HEK293T (cell line): ENCODE measurements at regions not wholly inside any gene's neighbourhood (a gene's known extent, or its start where the extent isn't known, plus 50 kb on each side); places are given as distances from the start of the nearest gene placed in this dataset.

Source experiments
- CTCF ChIA-PET: fragments of 350-600 bp; formaldehyde crosslinking; extraction: SDS; loops from one replicate; lab custom pipeline; 2021; ENCODE audit warnings: antibody characterized with exemption, inconsistent platforms; lab: Yijun Ruan, JAX
- POLR2A ChIA-PET: fragments of 350-600 bp; formaldehyde crosslinking; extraction: SDS; loops from one replicate; lab custom pipeline; 2020; ENCODE audit warnings: antibody characterized with exemption, inconsistent platforms; lab: Yijun Ruan, JAX
- DNase-seq: peaks from one replicate; pipeline ENCODE4 v3.0.0; 2012; ENCODE audit warnings: mixed read lengths; ENCODE audit errors: extremely low spot score
- ARNT ChIP-seq: fragments of 450-650 bp; IDR thresholded peaks from 2 replicates; pipeline ENCODE4 v1.6.1; 2017; ENCODE audit warnings: mild to moderate bottlenecking
- BHLHE40 ChIP-seq: fragments of 450-650 bp; IDR thresholded peaks from 2 replicates; pipeline ENCODE4 v1.6.1; 2016; ENCODE audit warnings: mild to moderate bottlenecking, moderate library complexity, borderline replicate concordance
- CTBP1 ChIP-seq: fragments of 450-650 bp; IDR thresholded peaks from 2 replicates; pipeline ENCODE4 v1.6.1; 2016; ENCODE audit warnings: borderline replicate concordance
- ELF4 ChIP-seq: fragments of 450-650 bp; IDR thresholded peaks from 2 replicates; pipeline ENCODE4 v1.6.1; 2017; ENCODE audit warnings: antibody characterized with exemption
- FOXA1 ChIP-seq: fragments of 450-650 bp; IDR thresholded peaks from 2 replicates; pipeline ENCODE4 v1.6.1; 2016; ENCODE audit warnings: mild to moderate bottlenecking
- FOXM1 ChIP-seq: fragments of 450-650 bp; IDR thresholded peaks from 2 replicates; pipeline ENCODE4 v1.6.1; 2017; ENCODE audit warnings: mild to moderate bottlenecking, borderline replicate concordance
- HDGF ChIP-seq: fragments of 450-650 bp; IDR thresholded peaks from 2 replicates; pipeline ENCODE4 v1.6.1; 2017; ENCODE audit warnings: antibody characterized with exemption, borderline replicate concordance
- L3MBTL2 ChIP-seq: fragments of 450-650 bp; conservative IDR thresholded peaks from 2 replicates; pipeline ENCODE4 v1.6.1; 2016; ENCODE audit warnings: mild to moderate bottlenecking
- LEF1 ChIP-seq: fragments of 450-650 bp; IDR thresholded peaks from 2 replicates; pipeline ENCODE4 v1.6.1; 2017; ENCODE audit warnings: mild to moderate bottlenecking, borderline replicate concordance
- PKNOX1 ChIP-seq: fragments of 450-650 bp; IDR thresholded peaks from 2 replicates; pipeline ENCODE4 v1.6.1; 2016
- SP1 ChIP-seq: fragments of 450-650 bp; IDR thresholded peaks from 2 replicates; pipeline ENCODE4 v1.6.1; 2017
- ZNF384 ChIP-seq: fragments of 450-650 bp; IDR thresholded peaks from 2 replicates; pipeline ENCODE4 v1.6.1; 2016

- POLR2A ChIA-PET, result no interaction called here
Measured at GRCh38 chr6:63140692-63141318, 70.5 kb upstream of the FKBP1C start.

GRCh38 chr6:63149730-63150129 lies 61.5 kb upstream of the FKBP1C start:
- POLR2A ChIA-PET, result no interaction called here
- CTCF ChIA-PET, result no interaction called here
- TF ChIP-seq ZNF384 (no peak), SP1 (no peak), BHLHE40 (no peak), ELF4 (no peak), L3MBTL2 (no peak), LEF1 (no peak)
- no peak for DNase-seq

More at GRCh38 chr6:63140692-63141318, 70.5 kb upstream of the FKBP1C start:
- TF ChIP-seq FOXA1 (no peak), ELF4 (no peak), LEF1 (no peak), CTBP1 (no peak)
- DNase-seq, result no peak
- CTCF ChIA-PET, result no interaction called here

- CTCF ChIA-PET, result no interaction called here
- POLR2A ChIA-PET, result no interaction called here
- no peak for DNase-seq
- TF ChIP-seq PKNOX1 (no peak), L3MBTL2 (no peak), LEF1 (no peak), ARNT (no peak), BHLHE40 (no peak), ELF4 (no peak), HDGF (no peak), FOXM1 (no peak), SP1 (no peak)
Measured at GRCh38 chr6:63154535-63154934, 56.7 kb upstream of the FKBP1C start.
